Skeletal muscle tissue (tissue), 3 donors: ENCODE measurements at regions not wholly inside any gene's neighbourhood (a gene's known extent, or its start where the extent isn't known, plus 50 kb on each side); places are given as distances from the start of the nearest gene placed in this dataset.

Experiments
- H3K27ac ChIP-seq: one replicate; pipeline ENCODE4 v1.7.0; 2013; ENCODE audit warnings: mild to moderate bottlenecking, low read depth, low read length, inconsistent platforms
- H3K27me3 ChIP-seq, 3 donors: one replicate each; pipeline ENCODE4 v1.7.0; 2013; ENCODE audit warnings: low read length in 3 of 3; ENCODE audit not compliant: control insufficient read depth in 3 of 3, insufficient read depth in 3 of 3
- H3K36me3 ChIP-seq, 3 donors: one replicate each; pipeline ENCODE4 v1.7.0; 2013; ENCODE audit warnings: low read length in 3 of 3; ENCODE audit not compliant: control insufficient read depth in 3 of 3, insufficient read depth in 3 of 3
- H3K4me1 ChIP-seq, 3 donors: one replicate each; pipeline ENCODE4 v1.7.0; 2013; ENCODE audit warnings: low read length in 3 of 3, mild to moderate bottlenecking in 3 of 3; ENCODE audit not compliant: control insufficient read depth in 3 of 3, insufficient read depth in 3 of 3
- H3K4me3 ChIP-seq, 3 donors: one replicate each; pipeline ENCODE4 v1.7.0; 2013; ENCODE audit warnings: low read length in 3 of 3
- H3K9ac ChIP-seq, 3 donors: one replicate each; pipeline ENCODE4 v1.7.0; 2013; ENCODE audit warnings: low read length in 3 of 3, mild to moderate bottlenecking in 3 of 3, moderate library complexity in 2 of 3, low read depth in 1 of 3
- H3K9me3 ChIP-seq, 3 donors: one replicate each; pipeline ENCODE4 v1.7.0; 2013; ENCODE audit warnings: low read length in 3 of 3; ENCODE audit not compliant: control insufficient read depth in 3 of 3
- donor health status: Osteomylitis.

GRCh38 chr3:67790043-67790442 lies 135.6 kb upstream of the SUCLG2 start:
- Histone ChIP-seq H3K4me3 (no peak overlapping the region), H3K9me3 (no peaks in the 10 kb centered on the region), H3K27me3 (no peaks in the 10 kb centered on the region), H3K4me1 (no peaks in the 10 kb centered on the region), H3K9ac (no peak overlapping the region), H3K27ac (no peak overlapping the region), H3K36me3 (no peaks in the 10 kb centered on the region)

DNA sequence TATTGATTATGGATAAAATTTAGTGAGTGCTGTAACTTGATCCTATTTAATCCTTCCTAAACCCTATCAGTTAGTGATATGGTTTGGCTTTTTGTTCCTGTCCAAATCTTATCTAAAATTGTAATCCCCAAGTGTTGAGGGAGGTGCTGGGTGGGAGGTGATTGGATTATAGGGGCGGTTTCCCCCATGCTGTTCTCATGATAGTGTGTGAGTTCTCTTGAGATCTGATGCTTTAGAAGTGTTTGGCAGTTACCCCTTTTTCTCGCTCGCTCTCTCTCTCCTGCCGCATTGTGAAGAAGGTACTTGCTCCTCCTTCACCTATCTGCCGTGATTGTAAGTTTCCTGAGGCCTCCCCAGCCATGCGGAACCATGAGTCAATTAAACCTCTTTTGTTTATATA lies 134.0 kb upstream of the SUCLG2 start:
- no peak overlapping the region for H3K27ac ChIP-seq
- H3K4me1 ChIP-seq = no peaks in the 10 kb centered on the region
- no peak overlapping the region for H3K9ac ChIP-seq
- no peaks in the 10 kb centered on the region for H3K9me3 ChIP-seq
- H3K27me3 ChIP-seq = no peaks in the 10 kb centered on the region
- no peak overlapping the region for H3K4me3 ChIP-seq
- H3K36me3 ChIP-seq = no peaks in the 10 kb centered on the region

GRCh38 chr3:67783281-67784250 lies 129.2 kb upstream of the SUCLG2 start:
- Histone ChIP-seq H3K36me3 (no peaks in the 10 kb centered on the region), H3K27me3 (no peaks in the 10 kb centered on the region), H3K4me1 (no peaks in the 10 kb centered on the region), H3K4me3 (no peak overlapping the region), H3K9me3 (no peaks in the 10 kb centered on the region), H3K9ac (no peak overlapping the region), H3K27ac (no peak overlapping the region)

- H3K27ac ChIP-seq = no peak overlapping the region
- H3K36me3 ChIP-seq = no peaks in the 10 kb centered on the region
- no peaks in the 10 kb centered on the region for H3K9me3 ChIP-seq
- no peaks in the 10 kb centered on the region for H3K4me1 ChIP-seq
- H3K9ac ChIP-seq = no peak overlapping the region
- no peaks in the 10 kb centered on the region for H3K27me3 ChIP-seq
- no peak overlapping the region for H3K4me3 ChIP-seq
Measured at GRCh38 chr3:67781871-67782270, 127.5 kb upstream of the SUCLG2 start.

- H3K27me3 ChIP-seq = no peaks in the 10 kb centered on the region
- no peaks in the 10 kb centered on the region for H3K4me1 ChIP-seq
- no peaks in the 10 kb centered on the region for H3K36me3 ChIP-seq
- no peak overlapping the region for H3K9ac ChIP-seq
- H3K27ac ChIP-seq = no peak overlapping the region
- no peak overlapping the region for H3K4me3 ChIP-seq
- H3K9me3 ChIP-seq = no peaks in the 10 kb centered on the region
Measured at GRCh38 chr3:67781218-67781617, 126.8 kb upstream of the SUCLG2 start.

GRCh38 chr3:67774676-67775075 lies 120.3 kb upstream of the SUCLG2 start:
- no peaks in the 10 kb centered on the region for H3K4me1 ChIP-seq

DNA sequence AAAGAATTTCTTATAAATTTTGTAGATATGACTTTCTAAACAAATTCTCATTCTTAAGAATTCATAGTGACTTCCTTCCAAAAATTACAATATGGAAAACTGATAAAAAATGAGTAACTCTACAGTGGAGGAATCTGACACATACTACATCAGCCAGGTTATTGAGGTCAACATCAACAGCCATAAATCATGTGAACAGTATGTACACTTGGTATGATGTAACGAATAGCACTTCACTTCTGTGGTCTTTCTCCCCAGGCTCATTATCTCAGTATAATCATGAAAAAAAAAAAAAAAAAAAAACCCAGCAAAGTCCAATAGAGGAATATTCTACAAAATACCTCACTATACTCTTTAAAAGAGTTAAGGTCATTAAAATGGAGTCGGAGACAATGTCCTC lies 111.2 kb upstream of the SUCLG2 start:
- Histone ChIP-seq H3K9me3 (peaks cover 0 to 3% (median 0%) of the 10 kb centered on the region in 3 donors), H3K4me3 (no peak overlapping the region), H3K9ac (no peak overlapping the region), H3K27ac (no peak overlapping the region), H3K4me1 (no peaks in the 10 kb centered on the region), H3K27me3 (no peaks in the 10 kb centered on the region), H3K36me3 (no peaks in the 10 kb centered on the region)

More at GRCh38 chr3:67774676-67775075, 120.3 kb upstream of the SUCLG2 start:
- H3K9ac ChIP-seq = no peak overlapping the region
- H3K36me3 ChIP-seq = no peaks in the 10 kb centered on the region
- no peaks in the 10 kb centered on the region for H3K9me3 ChIP-seq
- H3K27me3 ChIP-seq = no peaks in the 10 kb centered on the region
- H3K4me3 ChIP-seq = no peak overlapping the region
- no peak overlapping the region for H3K27ac ChIP-seq

- Histone ChIP-seq H3K4me3 (no peak overlapping the region), H3K27ac (no peak overlapping the region), H3K9me3 (no peaks in the 10 kb centered on the region), H3K4me1 (no peaks in the 10 kb centered on the region), H3K27me3 (no peaks in the 10 kb centered on the region), H3K36me3 (no peaks in the 10 kb centered on the region), H3K9ac (no peak overlapping the region)
Measured at GRCh38 chr3:67745296-67745695, 90.9 kb upstream of the SUCLG2 start.

- Histone ChIP-seq H3K27ac (no peak overlapping the region), H3K27me3 (no peaks in the 10 kb centered on the region), H3K36me3 (no peaks in the 10 kb centered on the region), H3K4me1 (no peaks in the 10 kb centered on the region), H3K4me3 (no peak overlapping the region), H3K9me3 (no peaks in the 10 kb centered on the region), H3K9ac (no peak overlapping the region)
Measured at GRCh38 chr3:67744699-67745098, 90.3 kb upstream of the SUCLG2 start.

DNA sequence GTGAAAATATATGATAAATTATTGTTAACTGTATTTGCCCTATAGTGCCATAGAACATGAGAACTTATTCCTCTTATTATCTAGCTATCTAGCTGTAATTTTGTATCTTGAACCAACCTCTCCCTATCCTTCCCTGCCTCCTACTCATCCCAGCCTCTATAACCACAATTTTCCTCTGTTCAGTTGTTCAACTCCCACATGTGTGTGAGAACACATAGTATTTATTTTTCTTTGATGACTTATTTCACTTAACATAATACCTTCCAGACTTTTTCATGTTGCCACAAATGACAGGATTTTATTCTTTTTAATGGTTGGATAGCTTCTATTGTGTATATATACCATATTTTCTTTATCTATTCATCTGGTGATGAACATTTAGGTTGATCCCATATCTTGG lies 85.4 kb upstream of the SUCLG2 start:
- Histone ChIP-seq H3K27ac (no peak overlapping the region), H3K4me3 (no peak overlapping the region), H3K9ac (no peak overlapping the region), H3K27me3 (no peaks in the 10 kb centered on the region), H3K9me3 (no peaks in the 10 kb centered on the region), H3K4me1 (no peaks in the 10 kb centered on the region), H3K36me3 (no peaks in the 10 kb centered on the region)
